Loucy (cell line): ENCODE measurements at regions not wholly inside any gene's neighbourhood (a gene's known extent, or its start where the extent isn't known, plus 50 kb on each side); places are given as distances from the start of the nearest gene placed in this dataset.

Experiments
- H2AFZ ChIP-seq: fragments of 200-600 bp; sonication (generic); 2 replicates; pipeline ENCODE4 v1.6.0; 2016; ENCODE audit warnings: antibody characterized with exemption, mild to moderate bottlenecking, low read length, moderate library complexity
- H3F3A ChIP-seq: fragments of 200-600 bp; 2 replicates; pipeline ENCODE4 v1.6.0; 2016; ENCODE audit warnings: antibody characterized with exemption, low read depth, mild to moderate bottlenecking
- H3K27me3 ChIP-seq: fragments of 200-600 bp; sonication (generic); 2 replicates; pipeline ENCODE4 v1.6.1; 2014; ENCODE audit warnings: low read length, mild to moderate bottlenecking; ENCODE audit not compliant: insufficient read depth, poor library complexity, severe bottlenecking
- H3K36me3 ChIP-seq: fragments of 200-600 bp; sonication (generic); 2 replicates; pipeline ENCODE4 v1.6.1; 2016; ENCODE audit warnings: low read length; ENCODE audit not compliant: insufficient read depth
- H3K4me1 ChIP-seq: fragments of 200-600 bp; sonication (generic); 2 replicates; pipeline ENCODE4 v1.5.1; 2014; ENCODE audit warnings: low read length, mild to moderate bottlenecking; ENCODE audit not compliant: insufficient read depth, poor library complexity, severe bottlenecking
- H3K4me2 ChIP-seq: fragments of 200-600 bp; sonication (generic); 2 replicates; pipeline ENCODE4 v1.6.0; 2014; ENCODE audit warnings: antibody characterized with exemption, low read length, low read depth, mild to moderate bottlenecking; ENCODE audit not compliant: poor library complexity, severe bottlenecking
- H3K4me3 ChIP-seq: fragments of 200-600 bp; sonication (generic); 2 replicates; pipeline ENCODE4 v1.5.1; 2014; ENCODE audit warnings: low read length, mild to moderate bottlenecking, mixed read lengths; ENCODE audit not compliant: poor library complexity, severe bottlenecking
- H3K79me2 ChIP-seq: fragments of 200-600 bp; sonication (generic); 2 replicates; pipeline ENCODE4 v1.6.1; 2014; ENCODE audit warnings: low read length; ENCODE audit not compliant: insufficient read depth
- H3K9ac ChIP-seq: fragments of 200-600 bp; sonication (generic); 2 replicates; pipeline ENCODE4 v1.6.0; 2014; ENCODE audit warnings: mild to moderate bottlenecking, low read depth, low read length, moderate library complexity; ENCODE audit not compliant: poor library complexity, severe bottlenecking
- H3K9me2 ChIP-seq: fragments of 200-600 bp; sonication (generic); replicated peaks from 2 replicates; pipeline ENCODE4 v1.6.1; 2016; ENCODE audit warnings: low read depth, low read length, mixed read lengths
- H3K9me3 ChIP-seq: fragments of 200-600 bp; sonication (generic); 2 replicates; pipeline ENCODE4 v1.6.1; 2014; ENCODE audit warnings: mild to moderate bottlenecking, antibody characterized with exemption, low read length, low read depth; ENCODE audit not compliant: insufficient read depth
- H4K20me1 ChIP-seq: fragments of 200-600 bp; sonication (generic); 2 replicates; pipeline ENCODE4 v1.6.0; 2014; ENCODE audit warnings: antibody characterized with exemption, low read length, mild to moderate bottlenecking; ENCODE audit not compliant: insufficient read depth, poor library complexity, severe bottlenecking
- CTCF ChIP-seq: fragments of 200-600 bp; sonication (generic); conservative IDR thresholded peaks from 2 replicates; pipeline ENCODE4 v1.5.1; 2014; ENCODE audit warnings: mild to moderate bottlenecking, antibody characterized with exemption, low read length
- EZH2phosphoT487 ChIP-seq: fragments of 200-600 bp; IDR thresholded peaks from 2 replicates; pipeline ENCODE4 v1.6.1; 2018; ENCODE audit warnings: antibody characterized with exemption, mild to moderate bottlenecking, moderate library complexity, borderline replicate concordance

GRCh38 chr4:136599890-136600289 lies 932.4 kb downstream of the PCDH18 start:
- Histone ChIP-seq H3K9me3 (no peaks in the 10 kb centered on the region), H2AFZ (no peak overlapping the region), H3K36me3 (no peaks in the 10 kb centered on the region), H3K27me3 (no peaks in the 10 kb centered on the region), H3K4me1 (no peaks in the 10 kb centered on the region), H3K9me2 (no peaks in the 10 kb centered on the region), H3K4me2 (no peak overlapping the region), H3K79me2 (no peaks in the 10 kb centered on the region), H3K9ac (no peak overlapping the region), H3K4me3 (no peak overlapping the region), H4K20me1 (no peaks in the 10 kb centered on the region), H3F3A (no peaks in the 10 kb centered on the region)
- TF ChIP-seq EZH2phosphoT487 (no peak), CTCF (no peak)

- no peaks in the 10 kb centered on the region for H3F3A ChIP-seq
- H3K4me2 ChIP-seq, result no peak overlapping the region
- H3K9me2 ChIP-seq, result no peaks in the 10 kb centered on the region
- no peak overlapping the region for H3K9ac ChIP-seq
- H4K20me1 ChIP-seq, result no peaks in the 10 kb centered on the region
- H3K36me3 ChIP-seq, result no peaks in the 10 kb centered on the region
- no peaks in the 10 kb centered on the region for H3K79me2 ChIP-seq
- no peaks in the 10 kb centered on the region for H3K4me1 ChIP-seq
- no peak overlapping the region for H2AFZ ChIP-seq
- H3K27me3 ChIP-seq, result no peaks in the 10 kb centered on the region
- TF ChIP-seq EZH2phosphoT487 (no peak), CTCF (no peak)
- H3K4me3 ChIP-seq, result no peak overlapping the region
- H3K9me3 ChIP-seq, result no peaks in the 10 kb centered on the region
Measured at GRCh38 chr4:136590440-136590839, 941.9 kb downstream of the PCDH18 start.

GRCh38 chr4:136583567-136583966 lies 948.7 kb downstream of the PCDH18 start:
- Histone ChIP-seq H4K20me1 (no peaks in the 10 kb centered on the region), H3K9ac (no peak overlapping the region), H3K9me3 (no peaks in the 10 kb centered on the region), H2AFZ (no peak overlapping the region), H3K79me2 (no peaks in the 10 kb centered on the region), H3K4me2 (no peak overlapping the region), H3K4me3 (no peak overlapping the region), H3K4me1 (no peaks in the 10 kb centered on the region), H3F3A (no peaks in the 10 kb centered on the region), H3K9me2 (no peaks in the 10 kb centered on the region), H3K36me3 (no peaks in the 10 kb centered on the region), H3K27me3 (no peaks in the 10 kb centered on the region)
- TF ChIP-seq CTCF (no peak), EZH2phosphoT487 (no peak)
